Epithelial cell of proximal tubule (primary cell): ENCODE measurements at regions not wholly inside any gene's neighbourhood (a gene's known extent, or its start where the extent isn't known, plus 50 kb on each side); places are given as distances from the start of the nearest gene placed in this dataset.

Experiments used
- DNase-seq: peaks from one replicate; pipeline ENCODE4 v3.0.0-alpha.2; 2011; ENCODE audit warnings: low read depth
- H3K4me3 ChIP-seq: 2 replicates; pipeline ENCODE4 v1.5.1; 2011; ENCODE audit warnings: low read depth, mild to moderate bottlenecking, low read length
- TF ChIP-seq, protein P1 (sequence below): conservative IDR thresholded peaks from 2 replicates; pipeline ENCODE4 v1.5.1; 2012; ENCODE audit warnings: low read depth, mild to moderate bottlenecking, low read length

DNA sequence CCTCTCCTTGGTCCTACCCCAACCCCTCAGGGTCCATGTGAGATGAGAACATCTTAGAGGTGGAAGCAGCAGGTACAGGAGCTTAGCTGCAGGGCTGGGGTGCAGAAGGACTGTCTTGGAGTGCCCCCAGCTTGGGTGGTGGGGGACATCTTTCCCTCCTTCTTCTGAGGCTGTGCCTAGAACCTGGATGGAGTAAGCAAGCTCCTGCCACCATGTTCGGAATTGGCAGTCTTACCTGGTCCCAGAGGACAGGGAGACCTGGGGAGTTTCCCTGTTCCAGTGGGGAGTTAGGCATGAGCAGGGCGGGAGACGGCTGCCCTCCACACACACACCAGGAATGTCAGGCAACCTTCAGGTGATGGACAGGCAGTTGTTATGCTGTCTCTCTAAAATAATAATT is 131.0 kb upstream of the COPS8 start:
- TF ChIP-seq, protein P1, sequence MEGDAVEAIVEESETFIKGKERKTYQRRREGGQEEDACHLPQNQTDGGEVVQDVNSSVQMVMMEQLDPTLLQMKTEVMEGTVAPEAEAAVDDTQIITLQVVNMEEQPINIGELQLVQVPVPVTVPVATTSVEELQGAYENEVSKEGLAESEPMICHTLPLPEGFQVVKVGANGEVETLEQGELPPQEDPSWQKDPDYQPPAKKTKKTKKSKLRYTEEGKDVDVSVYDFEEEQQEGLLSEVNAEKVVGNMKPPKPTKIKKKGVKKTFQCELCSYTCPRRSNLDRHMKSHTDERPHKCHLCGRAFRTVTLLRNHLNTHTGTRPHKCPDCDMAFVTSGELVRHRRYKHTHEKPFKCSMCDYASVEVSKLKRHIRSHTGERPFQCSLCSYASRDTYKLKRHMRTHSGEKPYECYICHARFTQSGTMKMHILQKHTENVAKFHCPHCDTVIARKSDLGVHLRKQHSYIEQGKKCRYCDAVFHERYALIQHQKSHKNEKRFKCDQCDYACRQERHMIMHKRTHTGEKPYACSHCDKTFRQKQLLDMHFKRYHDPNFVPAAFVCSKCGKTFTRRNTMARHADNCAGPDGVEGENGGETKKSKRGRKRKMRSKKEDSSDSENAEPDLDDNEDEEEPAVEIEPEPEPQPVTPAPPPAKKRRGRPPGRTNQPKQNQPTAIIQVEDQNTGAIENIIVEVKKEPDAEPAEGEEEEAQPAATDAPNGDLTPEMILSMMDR, result no peak
- H3K4me3 ChIP-seq, result no peak overlapping the region
- no peak for DNase-seq

DNA sequence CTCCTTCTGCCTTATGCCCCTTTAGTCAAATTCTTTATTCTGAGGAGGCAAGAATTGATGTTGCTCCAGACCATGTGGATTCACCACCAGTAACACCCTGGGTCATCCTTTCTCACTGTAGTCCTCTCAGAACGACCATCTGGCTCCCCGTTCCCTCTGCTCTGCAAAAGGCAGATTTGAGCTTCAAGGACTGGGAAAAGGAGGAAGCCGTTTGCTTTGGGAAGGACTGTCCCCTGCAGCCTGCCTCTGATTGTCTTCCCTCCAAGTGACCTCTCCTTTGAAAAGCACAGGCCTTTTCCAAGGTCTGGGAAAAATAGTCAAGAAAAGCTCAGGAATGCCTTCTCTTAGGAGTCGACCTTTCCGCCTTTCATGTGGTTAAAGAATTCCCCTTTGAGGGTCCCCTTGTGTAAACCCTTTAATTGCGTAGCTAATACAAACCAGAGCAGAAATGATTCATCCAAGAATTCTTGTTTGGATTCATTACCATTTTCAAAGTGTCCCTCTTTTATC is 130.1 kb upstream of the COPS8 start:
- TF ChIP-seq, protein P1, result no peak
- DNase-seq, result no peak
- no peak overlapping the region for H3K4me3 ChIP-seq

DNA sequence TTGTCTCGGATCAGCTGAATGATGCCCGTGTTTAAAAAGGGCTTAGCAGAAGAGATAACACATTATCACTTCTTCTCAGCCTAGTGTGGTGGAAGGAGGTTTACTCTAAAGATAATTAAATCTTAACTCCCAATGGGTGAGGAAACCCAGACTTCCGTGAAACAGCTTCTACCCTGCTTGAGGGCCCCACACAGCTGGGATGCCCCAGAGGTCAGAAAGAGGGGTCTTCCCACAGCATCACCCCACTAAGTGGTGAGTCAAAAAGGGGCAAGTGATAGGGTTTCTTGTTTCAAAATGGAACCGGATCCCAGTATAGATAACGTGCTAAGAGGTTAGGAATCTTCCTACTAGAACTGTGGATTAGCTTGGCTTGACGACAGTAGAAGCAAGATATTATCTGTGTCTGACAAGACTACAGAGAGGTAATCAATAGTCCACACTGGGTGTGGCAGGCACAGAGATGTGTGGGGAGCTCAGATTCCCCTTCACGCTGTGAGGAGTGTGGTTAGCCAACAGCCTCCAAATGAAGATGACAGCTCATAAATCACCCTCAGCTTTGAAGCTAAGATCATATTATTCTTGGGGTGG is 129.6 kb upstream of the COPS8 start:
- no peak for DNase-seq
- TF ChIP-seq, protein P1, result no peak
- no peak overlapping the region for H3K4me3 ChIP-seq

- TF ChIP-seq, protein P1, result no peak
- no peak for DNase-seq
- H3K4me3 ChIP-seq, result no peak overlapping the region
Observed at GRCh38 chr2:236956641-236957040, 129.0 kb upstream of the COPS8 start.

GRCh38 chr2:236959036-236959435 is 126.7 kb upstream of the COPS8 start:
- no peak for DNase-seq
- TF ChIP-seq, protein P1, result no peak
- H3K4me3 ChIP-seq, result no peak overlapping the region

GRCh38 chr2:236959876-236960275 is 125.8 kb upstream of the COPS8 start:
- TF ChIP-seq, protein P1, result no peak
- no peak overlapping the region for H3K4me3 ChIP-seq
- DNase-seq, result no peak

DNA sequence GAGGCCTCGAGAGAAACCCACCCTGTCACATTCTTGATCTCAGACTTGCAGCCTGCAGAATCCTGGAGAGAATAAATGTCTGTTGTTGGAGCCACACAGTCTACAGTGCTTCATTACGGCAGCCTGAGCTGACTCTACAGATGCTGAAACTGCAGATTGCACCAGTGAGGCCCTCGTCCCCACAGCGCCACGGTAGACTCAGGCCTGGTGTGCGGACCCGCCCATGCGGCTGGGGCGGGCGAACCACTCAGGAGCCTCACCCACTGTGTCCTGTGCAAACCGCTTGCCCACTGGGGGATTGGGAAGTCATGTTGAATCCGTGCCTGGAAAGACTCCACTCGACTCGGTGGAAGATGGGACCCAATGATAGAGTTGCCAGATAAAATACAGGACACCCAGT is 125.2 kb upstream of the COPS8 start:
- no peak for DNase-seq
- H3K4me3 ChIP-seq, result no peak overlapping the region
- TF ChIP-seq, protein P1, result no peak
